ENCODE measurements at regions not wholly inside any gene's neighbourhood (a gene's known extent, or its start where the extent isn't known, plus 50 kb on each side); places are given as distances from the start of the nearest gene placed in this dataset.

- Histone ChIP-seq H3K9me3 (no peaks in the 10 kb centered on the region), H3K27me3 (no peaks in the 10 kb centered on the region), H3K4me3 (no peak overlapping the region), H3K36me3 (no peaks in the 10 kb centered on the region), H3K27ac (no peak overlapping the region), H3K4me1 (no peaks in the 10 kb centered on the region)
- no peak for DNase-seq (ENCODE audit: low spot score)
- TF ChIP-seq, protein P1, sequence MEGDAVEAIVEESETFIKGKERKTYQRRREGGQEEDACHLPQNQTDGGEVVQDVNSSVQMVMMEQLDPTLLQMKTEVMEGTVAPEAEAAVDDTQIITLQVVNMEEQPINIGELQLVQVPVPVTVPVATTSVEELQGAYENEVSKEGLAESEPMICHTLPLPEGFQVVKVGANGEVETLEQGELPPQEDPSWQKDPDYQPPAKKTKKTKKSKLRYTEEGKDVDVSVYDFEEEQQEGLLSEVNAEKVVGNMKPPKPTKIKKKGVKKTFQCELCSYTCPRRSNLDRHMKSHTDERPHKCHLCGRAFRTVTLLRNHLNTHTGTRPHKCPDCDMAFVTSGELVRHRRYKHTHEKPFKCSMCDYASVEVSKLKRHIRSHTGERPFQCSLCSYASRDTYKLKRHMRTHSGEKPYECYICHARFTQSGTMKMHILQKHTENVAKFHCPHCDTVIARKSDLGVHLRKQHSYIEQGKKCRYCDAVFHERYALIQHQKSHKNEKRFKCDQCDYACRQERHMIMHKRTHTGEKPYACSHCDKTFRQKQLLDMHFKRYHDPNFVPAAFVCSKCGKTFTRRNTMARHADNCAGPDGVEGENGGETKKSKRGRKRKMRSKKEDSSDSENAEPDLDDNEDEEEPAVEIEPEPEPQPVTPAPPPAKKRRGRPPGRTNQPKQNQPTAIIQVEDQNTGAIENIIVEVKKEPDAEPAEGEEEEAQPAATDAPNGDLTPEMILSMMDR (IDR thresholded peaks at IDR 0.05) = no peak
Observed at GRCh38 chr7:84364708-84365107, 170.1 kb upstream of the SEMA3A start.

GRCh38 chr7:84363741-84364140 is 169.2 kb upstream of the SEMA3A start:
- TF ChIP-seq, protein P1 (IDR thresholded peaks at IDR 0.05) = no peak
- no peaks in the 10 kb centered on the region for H3K36me3 ChIP-seq

GRCh38 chr7:84362828-84363227 is 168.2 kb upstream of the SEMA3A start:
- Histone ChIP-seq H3K36me3 (no peaks in the 10 kb centered on the region), H3K27ac (no peak overlapping the region), H3K27me3 (no peaks in the 10 kb centered on the region), H3K9me3 (no peaks in the 10 kb centered on the region), H3K4me3 (no peak overlapping the region), H3K4me1 (no peaks in the 10 kb centered on the region)
- TF ChIP-seq, protein P1 (IDR thresholded peaks at IDR 0.05) = no peak
- no peak for DNase-seq (ENCODE audit: low spot score)

More at GRCh38 chr7:84363741-84364140, 169.2 kb upstream of the SEMA3A start:
- no peaks in the 10 kb centered on the region for H3K9me3 ChIP-seq
- no peak for DNase-seq (ENCODE audit: low spot score)
- H3K4me1 ChIP-seq = no peaks in the 10 kb centered on the region
- H3K4me3 ChIP-seq = no peak overlapping the region
- no peak overlapping the region for H3K27ac ChIP-seq
- no peaks in the 10 kb centered on the region for H3K27me3 ChIP-seq

DNA sequence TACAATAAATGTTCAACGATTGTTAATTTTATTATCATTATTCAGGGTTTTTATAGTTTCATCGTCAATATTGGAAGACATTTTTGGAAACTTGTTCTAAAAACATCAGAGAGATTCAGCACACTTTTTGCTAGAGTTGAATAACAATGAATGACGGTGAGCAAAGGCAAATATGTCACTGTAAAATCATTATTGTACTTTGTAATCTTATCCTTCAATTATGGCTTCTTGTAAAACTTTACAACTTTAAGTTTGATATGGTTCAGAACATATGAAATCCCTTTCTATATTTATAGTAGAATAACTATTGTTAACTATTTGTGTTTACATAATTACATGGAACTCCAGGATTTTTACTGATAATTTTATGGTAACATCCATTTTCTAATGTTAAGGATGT is 167.8 kb upstream of the SEMA3A start:
- TF ChIP-seq, protein P1 (IDR thresholded peaks at IDR 0.05) = no peak
- H3K27me3 ChIP-seq = no peaks in the 10 kb centered on the region
- no peaks in the 10 kb centered on the region for H3K4me1 ChIP-seq
- H3K27ac ChIP-seq = no peak overlapping the region
- no peaks in the 10 kb centered on the region for H3K9me3 ChIP-seq
- H3K4me3 ChIP-seq = no peak overlapping the region
- H3K36me3 ChIP-seq = no peaks in the 10 kb centered on the region
- no peak for DNase-seq (ENCODE audit: low spot score)

DNA sequence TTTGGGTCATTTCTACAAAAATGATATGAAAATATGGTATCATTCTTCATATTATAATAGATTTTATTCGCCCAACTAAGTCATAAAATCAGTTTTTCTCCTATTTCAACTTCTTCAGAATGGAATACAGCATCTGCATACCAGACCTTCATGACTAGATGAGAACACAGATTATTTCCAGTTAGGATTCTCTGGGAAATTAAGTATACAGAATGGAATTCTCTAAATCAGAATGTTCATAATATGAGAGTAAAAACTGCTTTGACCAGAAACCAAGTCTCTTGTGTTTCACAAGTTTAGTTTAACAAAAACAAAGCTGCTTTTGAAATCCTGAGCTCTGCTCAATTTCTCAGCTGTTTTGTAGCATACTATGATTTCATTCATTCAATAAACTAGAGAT is 160.3 kb upstream of the SEMA3A start:
- H3K36me3 ChIP-seq = no peaks in the 10 kb centered on the region
- no peaks in the 10 kb centered on the region for H3K4me1 ChIP-seq
- TF ChIP-seq, protein P1 (IDR thresholded peaks at IDR 0.05) = no peak
- H3K27me3 ChIP-seq = no peaks in the 10 kb centered on the region
- DNase-seq (ENCODE audit: low spot score) = no peak
- no peak overlapping the region for H3K4me3 ChIP-seq
- H3K27ac ChIP-seq = no peak overlapping the region
- no peaks in the 10 kb centered on the region for H3K9me3 ChIP-seq

- TF ChIP-seq, protein P1 (IDR thresholded peaks at IDR 0.05) = no peak
- Histone ChIP-seq H3K36me3 (no peaks in the 10 kb centered on the region), H3K27me3 (no peaks in the 10 kb centered on the region), H3K4me1 (no peaks in the 10 kb centered on the region), H3K4me3 (no peak overlapping the region), H3K9me3 (no peaks in the 10 kb centered on the region), H3K27ac (no peak overlapping the region)
- DNase-seq (ENCODE audit: low spot score) = no peak
Observed at GRCh38 chr7:84354030-84354429, 159.4 kb upstream of the SEMA3A start.

Measured in right atrium auricular region (tissue), 2 donors.